Pons (tissue), 1 donor: ENCODE measurements at regions not wholly inside any gene's neighbourhood (a gene's known extent, or its start where the extent isn't known, plus 50 kb on each side); places are given as distances from the start of the nearest gene placed in this dataset.

Source experiments
- DNase-seq: peaks from one replicate; pipeline ENCODE4 v3.0.0-alpha.2; 2016; ENCODE audit warnings: low spot score

DNA sequence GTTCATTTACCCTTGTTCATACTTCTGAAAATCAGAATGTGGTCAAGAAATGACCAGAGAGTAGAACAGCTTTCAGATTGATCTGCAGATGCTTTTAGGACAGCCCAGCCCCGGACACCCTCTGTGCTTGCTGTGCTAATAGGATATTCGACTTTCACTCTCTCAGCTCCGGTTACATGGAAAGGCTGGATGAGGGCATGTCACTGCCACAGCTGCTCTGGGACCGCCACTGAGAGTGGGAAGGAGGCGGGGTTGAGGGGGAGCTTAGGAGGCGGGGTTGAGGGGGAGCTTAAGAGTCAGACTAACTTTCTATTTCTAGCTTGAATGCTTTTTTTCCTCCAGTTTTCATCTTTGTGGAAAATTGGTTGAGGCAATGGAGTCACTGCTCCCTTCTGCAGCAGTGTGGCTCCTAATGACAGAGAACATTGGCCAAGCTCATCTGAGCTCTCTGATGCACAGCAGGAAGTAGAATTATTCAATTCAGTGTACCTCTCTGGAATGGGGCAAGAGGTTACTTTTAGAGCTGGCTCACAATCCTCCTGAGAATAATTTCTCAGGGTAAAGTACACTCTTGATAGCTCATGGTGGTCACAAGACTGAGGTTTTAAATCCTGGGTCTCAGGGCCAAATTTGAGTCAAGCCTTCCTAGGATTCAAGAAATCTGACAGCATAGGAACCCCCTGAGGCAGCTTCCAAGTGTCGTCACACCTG is 74.6 kb upstream of the NPAS1 start:
- DNase-seq = peak; percentile 85

DNA sequence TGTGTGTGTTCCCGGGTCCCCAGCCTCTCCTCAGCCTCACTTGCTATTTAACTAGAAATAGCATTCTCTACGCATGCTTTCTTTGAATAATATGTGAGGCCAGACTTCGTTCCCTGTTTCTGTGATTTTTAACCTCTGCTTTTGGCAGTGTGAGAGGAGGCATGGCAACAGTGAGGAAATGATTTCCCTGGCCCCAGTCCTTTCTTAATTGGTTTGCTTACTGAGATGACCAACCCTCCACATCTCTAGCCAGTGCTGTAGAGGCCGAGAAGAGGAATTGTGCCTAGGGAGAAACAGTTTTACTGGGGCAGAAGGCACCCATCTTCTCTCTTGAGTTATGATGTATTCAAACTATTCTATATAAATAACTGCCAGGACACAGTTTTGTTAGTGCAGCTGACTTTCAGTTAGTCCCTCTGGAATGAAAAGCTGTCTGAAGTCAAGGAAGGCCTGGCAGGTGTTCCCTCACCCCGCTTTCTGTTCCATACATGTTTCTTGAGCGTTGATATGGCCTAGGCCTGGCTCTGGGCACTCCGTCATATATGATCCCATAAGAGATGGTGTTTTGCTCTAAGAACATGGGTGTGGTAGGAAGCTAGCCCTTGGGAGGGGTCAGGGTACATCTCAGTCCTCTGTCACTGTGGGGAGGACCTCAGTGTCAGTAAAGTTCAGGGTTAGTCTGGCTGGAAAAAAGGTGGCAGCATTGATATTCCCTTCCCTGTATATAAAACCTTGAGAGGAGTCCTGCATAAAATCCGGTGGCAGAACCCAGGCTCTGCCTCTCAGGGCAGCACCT is 73.7 kb upstream of the NPAS1 start:
- DNase-seq = peak; percentile 59

DNA sequence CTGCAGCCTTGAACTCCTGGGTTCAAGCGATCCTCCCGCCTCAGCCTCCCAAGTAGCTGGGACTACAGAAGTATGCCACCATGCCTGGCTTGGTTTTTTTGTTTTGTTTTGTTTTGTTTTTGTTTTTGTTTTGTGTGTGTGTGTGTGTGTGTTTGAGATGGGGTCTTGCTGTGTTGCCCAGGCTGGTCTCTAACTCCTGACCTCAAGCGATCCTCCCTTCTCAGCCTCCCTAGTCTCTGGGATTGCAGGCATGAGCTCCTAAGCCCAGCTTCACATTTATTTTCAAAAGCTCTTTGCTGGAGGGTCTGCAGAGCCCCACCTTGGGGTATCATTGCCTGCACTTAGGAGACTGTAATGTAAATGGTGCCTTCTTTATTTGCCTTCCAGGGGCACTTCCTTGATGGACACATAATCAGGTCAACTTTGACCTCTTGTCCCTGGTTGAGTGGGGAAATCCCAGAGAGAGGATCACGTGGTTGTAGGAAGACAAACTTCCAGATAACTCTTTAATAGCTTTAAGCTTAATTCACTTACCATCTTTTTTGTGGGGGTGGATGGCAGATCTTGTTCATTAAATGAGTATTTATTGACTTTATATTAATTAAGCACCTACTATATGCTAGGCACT is 72.9 kb upstream of the NPAS1 start:
- no peak for DNase-seq

DNA sequence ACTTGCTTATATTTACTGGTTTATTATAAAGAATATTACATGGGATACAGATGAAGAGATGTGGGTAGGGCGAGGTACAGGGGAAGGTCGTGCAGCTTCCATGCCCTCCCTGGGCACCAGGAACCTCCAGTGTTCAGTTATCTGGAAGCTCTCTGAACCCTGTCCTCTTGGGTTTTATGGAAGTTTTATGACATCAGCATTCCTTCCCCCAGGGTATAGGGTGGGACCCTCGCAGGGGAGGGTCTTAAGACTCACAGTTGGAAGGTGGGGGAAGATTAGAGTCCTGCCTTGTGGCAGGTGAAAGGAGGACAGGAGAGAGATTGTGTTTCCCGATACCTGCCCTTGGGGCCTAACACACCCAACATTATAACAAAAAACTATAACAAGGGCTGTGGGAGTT is 71.8 kb upstream of the NPAS1 start:
- no peak for DNase-seq

DNA sequence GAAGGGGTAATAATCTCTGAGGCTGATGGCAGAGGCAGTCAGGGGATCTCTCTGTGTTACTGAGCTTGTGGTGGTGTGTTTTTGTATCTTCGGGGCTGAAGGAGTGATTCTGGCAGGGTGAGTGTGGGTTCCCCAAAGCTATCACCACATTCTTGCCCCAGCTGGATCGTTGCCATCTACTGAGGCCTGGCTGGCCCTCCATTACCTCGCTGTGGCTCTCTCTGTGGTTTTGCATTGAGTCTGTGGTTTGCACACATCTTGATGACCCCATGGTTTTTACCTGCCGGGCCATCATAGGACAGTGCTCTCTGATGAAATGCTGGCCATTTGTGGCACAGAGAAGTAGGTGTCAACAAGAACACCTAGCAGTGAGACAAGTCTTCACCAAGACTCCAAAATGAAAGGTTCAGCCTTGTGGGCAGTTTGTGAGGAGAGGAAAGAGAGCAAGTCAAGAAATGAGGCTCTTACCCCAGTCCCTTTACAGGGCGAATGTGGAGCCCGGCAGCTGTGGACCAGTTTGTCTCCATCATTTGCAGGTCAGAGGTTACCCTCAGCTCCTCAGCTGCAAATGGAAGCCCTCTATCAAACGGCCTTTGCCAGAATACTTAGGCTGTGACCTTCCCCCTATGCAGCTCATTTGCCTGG is 69.0 kb upstream of the NPAS1 start:
- no peak for DNase-seq

DNA sequence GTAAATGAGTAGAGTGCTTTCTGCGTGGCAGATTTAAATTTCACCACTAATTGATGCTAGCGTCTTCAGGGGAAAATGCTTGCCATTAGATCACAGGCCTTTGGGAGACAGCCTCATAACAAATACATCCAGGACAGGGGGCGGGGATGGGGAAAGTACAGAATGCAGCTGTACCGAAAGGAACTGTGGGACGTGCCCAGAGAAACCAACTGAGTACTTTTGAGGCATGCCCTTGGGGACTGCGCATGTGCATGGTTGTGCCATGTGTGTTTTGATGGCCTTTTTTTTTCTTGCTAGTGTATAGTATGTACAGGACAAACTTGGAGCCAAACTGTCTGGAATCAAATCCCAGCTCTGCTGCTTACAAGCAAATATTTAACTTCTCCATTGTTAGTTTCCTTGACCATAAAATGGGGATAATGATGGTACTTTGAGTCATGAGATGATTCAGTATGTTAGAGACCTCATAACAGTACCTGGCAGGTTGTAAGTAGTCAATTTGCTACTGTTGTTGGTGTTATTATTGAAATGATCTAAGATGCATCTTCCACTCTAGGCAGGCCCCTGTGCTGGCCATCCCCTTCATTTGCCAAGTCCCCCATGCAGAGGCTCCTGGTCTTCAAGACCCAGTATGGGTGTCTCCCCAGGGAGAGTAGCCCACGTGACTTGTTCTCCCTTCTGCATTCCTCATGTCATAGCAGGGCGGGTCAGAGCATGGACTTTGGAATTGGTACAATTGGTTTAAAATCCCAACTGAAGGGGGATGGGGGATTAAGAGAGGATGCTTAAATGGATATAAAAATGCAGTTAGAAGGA is 68.3 kb upstream of the NPAS1 start:
- no peak for DNase-seq

DNA sequence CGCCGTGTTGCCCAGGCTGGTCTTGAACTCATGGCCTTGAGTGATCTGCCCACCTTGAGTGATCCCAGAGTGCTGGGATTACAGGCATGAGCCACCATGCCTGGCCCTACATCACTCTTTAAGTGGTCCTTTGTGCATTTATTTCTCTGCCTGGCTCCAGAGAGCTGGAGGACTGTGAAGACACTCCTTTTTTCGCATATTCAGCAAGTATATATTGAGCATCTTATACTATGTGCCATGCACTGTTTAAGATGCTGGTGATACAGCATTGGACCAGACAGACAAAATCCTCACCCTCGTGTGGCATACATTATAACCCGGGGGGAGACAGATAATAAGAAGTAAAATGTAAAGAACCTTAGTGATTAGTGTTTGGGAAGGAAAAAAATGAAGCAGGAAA is 66.8 kb upstream of the NPAS1 start:
- DNase-seq = no peak

DNA sequence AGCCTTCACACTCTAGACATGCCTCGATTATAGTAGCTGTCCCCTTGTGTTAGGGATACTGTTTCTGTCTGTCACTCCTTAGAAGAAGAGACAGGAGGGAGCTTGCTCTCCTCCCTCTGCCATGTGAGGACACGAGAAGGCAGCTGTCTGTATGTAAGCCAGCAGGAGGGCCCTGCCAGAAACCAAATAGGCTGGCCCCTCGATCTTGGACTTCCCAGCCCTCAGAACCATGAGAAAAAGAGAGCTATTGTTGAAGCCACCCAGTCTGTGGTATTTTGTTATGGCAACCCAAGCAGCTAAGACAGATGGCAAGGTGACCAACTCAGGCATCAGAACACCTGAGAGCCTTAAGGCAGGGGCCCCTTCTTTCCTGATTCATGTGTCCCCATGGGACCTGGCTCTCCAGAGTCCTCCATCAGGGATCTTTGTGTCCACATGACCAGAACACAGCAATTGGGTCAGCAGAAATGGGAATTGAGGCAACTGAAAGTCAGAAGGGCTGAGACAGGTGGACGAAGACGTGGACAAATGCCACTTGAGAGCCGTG is 65.6 kb upstream of the NPAS1 start:
- no peak for DNase-seq

DNA sequence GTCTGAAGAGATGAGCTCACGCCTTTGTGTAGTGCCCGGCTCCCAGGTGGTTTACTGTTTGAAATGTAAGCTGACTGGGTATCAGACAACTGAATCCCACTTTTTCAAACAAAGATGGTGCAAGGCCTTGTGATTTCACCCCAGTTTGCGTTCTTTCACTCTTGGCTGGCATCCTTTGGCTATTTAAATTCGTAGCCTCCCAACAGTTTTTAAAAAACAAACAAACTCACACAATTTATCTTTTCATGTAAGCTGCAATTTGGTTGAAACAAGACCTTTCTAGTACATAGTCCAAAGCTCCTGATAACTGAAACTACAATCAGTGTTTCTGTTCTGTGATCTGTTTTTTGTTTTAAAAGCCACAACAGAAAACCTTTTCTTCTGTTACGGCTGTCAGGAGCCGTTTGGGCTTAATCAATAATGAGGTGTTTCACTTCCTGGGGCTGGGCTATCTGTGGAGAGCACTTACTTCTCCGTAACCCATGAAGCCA is 65.1 kb upstream of the NPAS1 start:
- no peak for DNase-seq

DNA sequence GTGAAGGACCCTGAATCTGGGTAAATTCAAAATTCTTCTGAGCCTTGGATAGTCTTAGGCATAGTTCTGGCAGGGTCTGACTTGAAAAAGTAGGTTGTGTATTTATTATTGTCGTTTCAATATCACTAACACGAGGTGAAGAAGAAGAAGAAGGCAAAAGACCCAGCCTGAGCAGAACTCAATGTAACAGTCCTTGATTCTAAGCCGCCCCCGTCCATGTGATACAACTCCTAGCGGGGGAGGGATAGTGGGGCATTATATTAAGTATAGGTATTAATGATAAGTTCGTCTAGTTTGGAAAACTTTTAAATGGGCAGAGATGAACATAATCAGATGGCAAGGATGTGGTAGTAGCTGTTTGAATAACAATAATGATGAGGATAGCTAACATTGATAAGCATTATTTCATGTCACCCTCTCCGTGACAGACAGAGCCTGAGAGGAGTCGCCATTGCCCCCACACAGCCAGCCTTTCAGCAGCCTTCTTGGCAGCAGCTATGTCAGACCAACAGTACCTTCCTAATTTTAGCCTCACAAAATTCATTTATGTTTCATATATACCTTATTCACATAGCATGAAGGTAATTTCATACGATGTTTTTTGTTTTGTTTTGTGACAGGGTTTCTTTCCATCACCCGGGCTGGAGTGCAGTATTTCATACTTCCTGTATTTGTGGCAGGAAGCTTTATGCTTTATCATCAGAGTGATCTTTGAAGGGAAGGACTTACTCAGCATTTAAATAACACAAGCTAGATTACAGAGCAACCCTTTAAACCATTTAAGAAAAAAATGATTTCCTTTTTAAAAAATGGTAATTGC is 64.4 kb upstream of the NPAS1 start:
- DNase-seq = no peak

DNA sequence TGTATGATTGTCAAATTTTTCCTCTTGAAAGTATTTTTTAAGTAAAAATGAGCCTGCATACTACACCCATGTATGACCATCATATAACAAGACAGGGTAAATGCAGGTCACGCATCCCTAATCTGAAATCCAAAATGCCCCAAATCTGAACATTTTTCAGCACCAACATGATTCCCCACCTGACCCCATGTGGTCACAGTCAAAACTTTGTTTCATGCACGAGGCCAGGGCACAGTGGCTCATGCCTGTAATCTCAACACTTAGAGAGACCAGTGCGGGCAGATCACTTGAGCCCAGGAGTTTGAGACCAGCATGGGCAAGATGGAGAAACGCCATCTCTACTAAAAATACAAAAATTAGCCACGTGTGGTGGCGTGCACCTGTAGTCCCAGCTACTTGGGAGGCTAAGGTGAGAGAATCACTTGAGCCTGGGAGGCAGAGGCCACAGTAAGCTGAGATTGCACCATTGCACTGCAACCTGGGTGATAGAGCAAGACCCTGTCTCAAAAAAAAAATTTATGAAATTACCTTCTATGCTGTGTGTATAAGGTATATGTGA is 63.7 kb upstream of the NPAS1 start:
- DNase-seq = no peak

DNA sequence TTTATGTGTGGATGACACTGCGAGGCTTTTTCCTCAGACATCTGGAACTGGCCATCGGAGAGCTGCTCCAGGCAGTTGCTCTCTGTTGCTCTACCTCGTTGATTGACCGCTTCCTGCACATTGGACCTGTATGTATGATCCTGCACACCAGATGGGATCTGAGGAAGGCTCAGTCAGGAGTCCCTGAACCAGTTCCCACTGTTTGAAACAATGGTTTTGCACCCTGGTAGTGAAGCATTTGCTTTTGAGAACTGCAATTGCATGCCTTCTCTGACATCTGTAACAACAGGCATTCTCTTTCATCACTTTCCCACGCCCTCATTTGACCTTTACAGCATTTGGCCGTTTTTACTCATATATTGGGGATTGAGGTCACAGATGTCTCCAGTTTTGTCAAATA is 61.1 kb upstream of the NPAS1 start:
- no peak for DNase-seq

DNA sequence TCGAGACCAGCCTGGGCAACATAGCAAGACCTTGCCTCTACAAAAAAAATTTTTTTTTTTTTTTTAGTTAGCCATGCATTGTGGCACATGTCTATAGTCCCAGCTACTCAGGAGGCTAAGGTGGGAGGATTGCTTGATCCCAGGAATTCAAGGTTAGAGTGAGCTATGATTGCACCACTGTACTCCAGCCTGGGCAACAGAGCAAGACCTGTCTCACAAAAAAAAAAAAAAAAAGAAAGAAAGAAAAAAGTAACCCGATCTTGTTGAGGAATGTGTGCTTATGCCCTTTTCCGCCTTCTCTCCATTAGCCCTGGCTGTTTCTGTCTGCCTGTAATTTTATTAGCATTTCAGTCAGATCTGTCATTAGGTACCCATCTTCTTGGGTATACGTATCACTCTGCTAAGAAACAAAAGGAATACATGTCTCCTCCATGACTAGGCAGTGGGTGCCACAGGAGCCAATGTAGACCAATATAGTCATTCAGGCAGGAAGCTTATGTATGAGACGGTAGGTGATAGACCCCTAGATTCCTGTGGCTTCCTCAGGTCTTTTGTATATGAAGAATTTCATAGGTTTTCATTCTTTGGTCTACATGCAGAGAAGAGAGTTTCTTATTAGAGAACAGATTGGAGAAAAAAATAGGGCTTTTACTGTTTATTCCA is 59.6 kb upstream of the NPAS1 start:
- no peak for DNase-seq

DNA sequence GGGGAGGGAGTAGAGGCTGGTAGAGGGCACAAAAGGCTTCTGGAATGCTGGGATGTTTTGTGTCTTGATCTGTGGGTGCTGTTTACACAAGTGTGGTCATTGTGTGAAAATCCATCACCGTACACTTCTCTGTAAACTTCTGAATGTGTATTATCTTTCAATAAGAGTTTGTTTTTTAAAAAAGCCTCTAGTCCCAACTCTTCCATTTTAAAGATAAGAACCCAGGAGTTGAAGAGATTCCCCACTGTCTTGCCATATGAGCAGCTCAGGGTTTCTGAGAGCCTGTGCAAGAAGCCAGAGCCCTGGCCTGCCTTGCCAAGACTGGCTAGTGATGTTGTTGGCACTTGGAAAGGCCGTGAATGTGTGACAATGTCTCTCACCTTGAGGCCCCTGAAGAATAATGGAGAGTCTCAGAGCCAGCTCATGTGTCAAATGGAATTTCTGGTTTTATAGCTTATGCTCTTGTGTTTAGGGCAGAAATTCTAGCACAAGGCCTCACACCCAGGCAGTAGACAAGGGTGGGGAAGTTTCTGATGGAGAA is 57.5 kb upstream of the NPAS1 start:
- no peak for DNase-seq

DNA sequence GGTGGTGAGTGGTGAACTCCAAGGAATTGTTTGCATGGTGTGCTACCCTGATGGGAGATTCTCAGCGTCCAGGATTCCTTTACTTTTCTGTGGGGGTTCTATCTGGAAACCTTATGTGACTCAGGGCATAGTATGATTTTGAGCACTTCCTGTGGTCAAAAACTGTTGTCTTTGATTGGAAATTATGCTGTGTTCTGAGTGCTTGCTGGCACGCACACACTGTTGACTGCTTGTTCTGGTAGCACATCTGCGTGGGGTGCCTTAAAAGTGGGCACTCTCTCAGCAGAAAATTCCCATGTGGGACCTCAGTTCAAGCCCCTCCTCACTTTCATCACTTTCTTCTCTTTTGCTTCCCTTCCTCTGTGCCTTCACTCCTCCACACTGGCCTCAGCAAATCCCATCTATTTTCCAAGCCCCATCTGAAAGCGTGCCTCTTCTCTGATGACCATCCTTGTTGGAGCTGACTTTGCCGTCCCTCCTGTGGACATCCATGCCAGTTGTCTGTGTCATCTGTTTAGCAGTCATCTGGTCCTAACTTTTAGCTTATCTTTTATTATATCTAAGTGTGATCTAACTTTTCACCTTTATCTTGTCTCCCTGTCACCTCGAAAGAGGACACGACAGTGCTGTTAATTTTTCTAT is 56.4 kb upstream of the NPAS1 start:
- no peak for DNase-seq

DNA sequence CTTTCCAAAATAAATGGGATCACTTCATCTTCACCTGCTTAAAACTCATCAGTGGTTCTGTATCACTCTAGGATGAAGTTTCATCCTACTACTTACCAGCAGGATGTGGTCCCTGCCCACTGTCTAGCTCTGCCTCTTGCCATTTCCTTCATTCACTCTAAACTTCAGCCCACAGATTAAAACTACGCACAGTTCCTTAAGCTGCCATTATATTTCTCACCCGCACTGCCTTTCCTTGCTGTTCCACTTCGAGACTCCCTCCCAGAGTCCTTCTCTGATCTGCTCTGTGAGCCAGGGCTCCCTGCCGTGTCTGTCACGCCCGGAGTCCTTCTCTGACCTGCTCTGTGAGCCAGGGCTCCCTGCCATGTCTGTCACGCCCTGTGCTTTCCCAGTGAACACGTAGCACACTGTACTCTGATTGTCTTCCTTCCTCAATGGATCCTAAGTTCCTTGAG is 52.0 kb upstream of the NPAS1 start:
- peak; percentile 63 for DNase-seq
